GM18867 (cell line): ENCODE measurements at regions not wholly inside any gene's neighbourhood (a gene's known extent, or its start where the extent isn't known, plus 50 kb on each side); places are given as distances from the start of the nearest gene placed in this dataset.
"Not testable (repeated sequence)": the region's sequence is repeated elsewhere in the genome, so short reads cannot be mapped to it uniquely, and the experiment has no call there.

Source experiments
- ATAC-seq: cut with Tn5 transposase; IDR thresholded peaks from one replicate; pipeline ENCODE4 v1.9.1; 2021; ENCODE audit warnings: mild to moderate bottlenecking, moderate library complexity; ENCODE audit not compliant: unreplicated experiment

- ATAC-seq: no peak
Measured at GRCh38 chr3:20668411-20668810, 482.4 kb upstream of the SGO1 start.

GRCh38 chr3:20666091-20666490 lies 480.1 kb upstream of the SGO1 start:
- ATAC-seq: no peak

DNA sequence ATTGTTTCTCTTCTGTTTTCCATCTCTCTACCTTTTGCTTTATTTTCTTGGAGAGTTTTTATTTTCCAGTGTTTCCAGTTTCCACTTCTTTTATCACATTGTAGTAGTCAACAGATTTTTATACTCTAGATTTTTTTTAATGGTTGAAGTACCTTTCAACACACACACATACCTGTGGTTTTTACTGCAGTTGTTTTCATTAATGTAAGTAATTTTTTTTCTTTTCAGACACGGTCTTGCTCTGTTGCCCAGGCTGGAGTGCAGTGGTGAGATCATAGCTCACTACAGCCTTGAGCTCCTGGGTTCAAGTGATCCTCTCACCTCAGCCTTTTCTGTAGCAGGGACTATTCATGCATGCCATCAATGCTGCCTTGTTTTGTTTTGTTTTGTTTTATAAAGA lies 472.5 kb upstream of the SGO1 start:
- no peak for ATAC-seq

- no peak for ATAC-seq
Measured at GRCh38 chr3:20657560-20657959, 471.6 kb upstream of the SGO1 start.

DNA sequence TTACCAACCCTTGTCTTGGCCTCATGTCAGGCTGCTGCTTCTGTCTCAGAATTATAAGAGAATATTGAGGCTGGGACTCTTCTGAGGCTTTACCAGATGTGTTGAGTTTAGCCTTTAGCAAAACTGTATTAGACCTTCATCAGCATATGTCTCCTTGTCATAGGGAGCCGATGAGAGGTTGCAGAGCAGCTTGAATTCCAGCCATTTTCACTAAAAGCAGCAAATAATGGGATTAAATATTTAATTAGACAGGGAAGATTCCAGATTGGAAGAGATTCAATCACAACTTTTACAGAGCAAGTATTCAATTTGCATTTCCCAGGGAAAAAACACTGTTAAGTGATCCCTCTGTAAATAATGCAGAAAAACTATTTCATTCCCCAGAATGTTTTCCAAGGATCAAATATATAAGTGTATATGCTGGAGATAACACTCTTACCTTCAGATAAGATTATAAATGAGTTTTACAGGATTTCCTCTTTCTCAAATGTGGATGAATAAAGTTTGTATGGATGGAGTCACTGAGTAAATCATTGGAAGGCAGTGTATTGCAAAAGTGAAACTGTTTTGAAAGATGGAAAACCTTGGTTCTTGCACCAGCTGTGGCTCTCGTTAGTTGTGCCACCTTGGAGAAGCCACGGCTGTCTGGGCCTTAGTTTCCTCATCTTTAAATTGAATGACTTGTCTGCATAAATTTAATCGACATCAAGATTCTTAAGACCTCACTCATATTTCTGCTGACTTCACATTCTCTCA lies 466.4 kb upstream of the SGO1 start:
- ATAC-seq: no peak

GRCh38 chr3:20648921-20649381 lies 462.9 kb upstream of the SGO1 start:
- ATAC-seq: no peak

DNA sequence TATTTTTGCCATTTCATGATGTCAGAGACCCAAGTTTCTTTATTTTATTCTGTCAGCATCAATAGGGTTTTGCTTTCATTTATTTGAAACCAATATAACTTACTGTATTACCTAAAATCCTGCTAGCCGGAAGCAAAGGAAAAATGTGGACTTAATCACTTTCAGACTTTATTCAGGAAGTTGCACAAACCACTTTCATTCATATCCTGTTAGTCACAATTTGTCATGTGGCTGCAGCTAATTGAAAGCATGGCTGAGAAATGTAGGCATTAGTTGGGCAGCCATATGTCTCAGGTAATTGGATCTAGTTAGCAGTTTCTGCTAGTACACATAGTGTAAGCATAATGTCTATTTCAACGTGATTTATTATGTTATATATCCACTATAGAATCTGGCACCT lies 462.3 kb upstream of the SGO1 start:
- no peak for ATAC-seq

GRCh38 chr3:20646425-20646824 lies 460.4 kb upstream of the SGO1 start:
- ATAC-seq: no peak

GRCh38 chr3:20645340-20645739 lies 459.3 kb upstream of the SGO1 start:
- ATAC-seq: no peak

DNA sequence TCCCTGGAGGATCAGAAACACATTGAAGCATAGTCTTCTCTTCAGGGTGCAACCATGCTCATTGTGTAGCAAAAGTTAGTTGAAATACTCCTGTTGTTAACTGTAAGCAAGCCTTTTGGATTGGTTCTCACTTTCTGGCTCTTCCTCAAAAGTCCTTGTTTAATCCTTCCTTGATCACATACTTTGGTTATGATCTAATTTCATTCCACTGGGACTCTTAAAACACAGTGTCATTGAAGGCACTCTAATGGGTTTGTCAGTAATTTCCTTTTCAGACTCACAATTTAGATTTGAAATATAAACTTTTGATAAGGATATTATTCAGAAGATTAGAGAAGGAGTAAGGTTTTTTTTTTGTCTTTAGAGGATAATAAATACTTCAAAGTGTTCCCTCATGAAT lies 451.7 kb upstream of the SGO1 start:
- ATAC-seq: no peak

- ATAC-seq: no peak
Measured at GRCh38 chr3:20622304-20622703, 436.3 kb upstream of the SGO1 start.

- ATAC-seq: not testable (repeated sequence)
Measured at GRCh38 chr3:20618621-20619020, 432.6 kb upstream of the SGO1 start.

DNA sequence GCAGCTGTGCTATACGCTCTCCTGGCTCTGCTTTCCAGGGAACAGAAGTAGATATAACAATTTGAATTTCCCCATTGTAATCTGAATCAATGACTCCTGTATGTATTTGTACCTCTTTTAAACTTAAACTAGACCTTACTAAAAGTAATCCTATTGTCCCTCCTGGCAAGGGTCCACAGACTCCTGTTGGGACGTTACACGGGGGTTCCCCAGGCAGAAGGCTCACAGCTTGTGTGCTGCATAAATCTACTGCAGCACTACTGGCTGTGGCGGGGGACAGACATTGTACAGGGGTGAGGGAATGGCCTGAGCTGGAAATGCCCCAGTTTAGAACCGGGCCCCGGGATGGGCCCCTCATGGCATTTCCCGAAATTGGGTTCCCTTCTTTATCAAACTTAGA lies 432.2 kb upstream of the SGO1 start:
- not testable (repeated sequence) for ATAC-seq

GRCh38 chr3:20615982-20616381 lies 430.0 kb upstream of the SGO1 start:
- ATAC-seq: not testable (repeated sequence)

DNA sequence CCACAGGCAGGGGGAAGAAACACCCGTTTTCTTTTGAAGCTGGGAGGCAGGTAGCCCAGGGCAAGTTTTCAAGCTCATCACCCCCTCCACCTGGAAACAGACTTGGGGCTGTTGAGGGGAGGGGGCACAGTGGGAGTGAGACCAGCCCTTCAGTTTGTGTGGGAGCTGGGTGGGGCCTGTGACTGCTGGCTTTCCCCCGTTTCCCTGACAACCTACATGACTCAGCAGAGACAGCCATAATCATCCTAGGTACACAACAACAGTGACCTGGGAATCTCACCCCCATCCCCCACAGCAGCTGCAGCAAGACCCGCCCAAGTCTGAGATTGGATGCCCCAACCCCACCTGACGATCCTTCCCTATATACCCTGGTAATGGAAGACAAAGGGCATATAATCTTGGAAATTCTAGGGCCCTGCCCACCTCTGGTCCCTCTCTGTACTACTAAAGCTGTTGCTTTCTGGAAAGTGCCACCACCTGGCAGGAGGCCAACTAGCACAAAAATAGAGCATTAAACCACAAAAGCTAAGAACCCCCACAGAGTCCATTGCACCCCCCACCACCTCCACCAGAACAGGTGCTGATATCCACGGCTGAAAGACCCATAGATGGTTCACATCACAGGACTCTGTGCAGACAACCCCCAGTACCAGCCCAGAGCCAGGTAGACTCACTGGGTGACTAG lies 422.2 kb upstream of the SGO1 start:
- no peak for ATAC-seq

DNA sequence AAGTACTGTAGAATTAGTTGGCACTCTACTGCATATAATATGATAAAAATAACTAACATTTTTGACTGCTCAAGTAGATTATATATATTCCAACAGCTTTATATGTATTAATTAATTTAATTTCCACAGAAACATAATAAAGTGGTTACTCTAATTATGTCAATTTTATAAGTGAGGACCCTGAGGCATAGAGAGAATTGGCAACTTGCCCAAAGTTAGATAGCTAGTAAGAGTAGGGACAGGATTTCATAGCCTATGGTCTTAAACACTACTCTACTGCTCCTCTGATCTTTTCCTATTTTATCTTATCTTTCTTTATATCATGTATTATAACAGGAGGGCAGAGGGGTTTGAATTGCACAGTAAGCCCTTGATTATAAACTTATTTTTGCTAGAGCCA lies 418.7 kb upstream of the SGO1 start:
- no peak for ATAC-seq

DNA sequence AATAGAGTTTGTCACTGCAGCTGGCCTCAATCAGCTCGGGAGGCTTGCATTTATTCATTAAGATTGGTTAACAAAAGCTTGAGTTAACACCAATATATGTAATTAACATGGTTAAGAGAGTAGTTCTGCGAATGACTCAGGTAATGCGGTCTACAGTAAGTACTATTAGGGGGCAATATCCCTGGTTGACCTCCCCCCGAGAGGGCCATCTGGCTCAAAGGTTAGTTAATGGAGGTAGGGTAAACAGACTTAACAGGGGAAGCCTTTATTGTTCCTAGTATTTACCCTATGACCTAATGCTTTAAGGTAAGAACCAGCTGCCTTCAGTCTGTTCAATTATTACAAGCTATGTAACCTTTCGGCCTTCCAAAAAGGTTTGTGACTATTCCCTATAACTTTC lies 403.3 kb upstream of the SGO1 start:
- no peak for ATAC-seq

DNA sequence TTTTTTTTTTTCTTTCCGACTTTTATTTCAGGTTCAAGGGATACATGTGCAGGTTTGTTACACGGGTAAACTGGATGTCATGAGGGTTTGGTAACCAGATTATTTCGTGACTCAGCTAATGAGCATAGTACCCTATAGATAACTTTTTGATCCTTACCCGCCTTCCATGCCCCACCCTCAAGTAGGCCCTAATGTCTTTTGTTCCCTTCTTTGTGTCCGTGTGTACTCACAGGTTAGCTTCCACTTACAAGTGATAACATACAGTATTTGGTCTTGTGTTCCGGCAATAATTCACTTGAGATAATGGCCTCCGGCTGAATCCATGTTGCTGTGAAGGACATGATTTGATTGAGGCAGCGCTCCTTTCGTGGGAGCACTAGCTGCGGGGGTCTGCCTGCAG lies 402.8 kb upstream of the SGO1 start:
- no peak for ATAC-seq

GRCh38 chr3:20583648-20584047 lies 397.6 kb upstream of the SGO1 start:
- ATAC-seq: no peak

DNA sequence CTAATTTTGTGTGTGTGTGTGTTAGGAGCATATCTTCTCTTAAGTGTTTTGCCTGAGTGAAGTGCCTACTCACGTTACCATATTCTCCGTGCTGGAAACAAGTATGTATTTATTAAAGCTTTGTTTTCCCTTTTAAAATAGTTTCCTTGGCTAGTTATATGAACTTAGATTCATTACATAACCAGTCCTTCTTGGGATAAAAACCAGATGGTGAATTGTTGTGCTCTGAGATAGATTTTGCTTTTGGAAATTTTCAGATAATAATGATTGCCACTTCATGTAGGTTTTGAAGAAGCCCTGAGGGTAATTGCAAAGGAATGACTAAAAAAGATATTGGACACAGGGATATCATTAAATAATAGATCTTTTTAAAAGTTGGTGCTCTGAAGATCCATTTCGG lies 390.2 kb upstream of the SGO1 start:
- no peak for ATAC-seq

DNA sequence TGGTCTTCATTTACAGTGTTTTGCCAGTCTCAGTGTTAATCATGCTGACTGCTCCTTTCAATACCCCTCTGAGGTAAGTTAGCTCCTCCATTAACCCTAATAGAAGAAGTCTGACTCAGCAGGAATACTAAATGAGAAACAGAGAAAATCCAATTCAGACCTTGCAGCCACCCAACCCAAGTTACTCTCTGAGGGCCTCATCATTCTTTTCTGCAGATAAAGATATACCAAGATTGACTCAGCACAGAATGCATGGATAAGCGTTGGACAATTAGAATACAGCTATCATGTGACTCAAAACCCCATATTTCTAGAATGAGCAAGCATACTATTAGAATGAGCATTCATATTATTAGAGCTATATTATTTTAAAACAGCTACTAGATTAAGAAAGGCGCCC lies 389.1 kb upstream of the SGO1 start:
- no peak for ATAC-seq

DNA sequence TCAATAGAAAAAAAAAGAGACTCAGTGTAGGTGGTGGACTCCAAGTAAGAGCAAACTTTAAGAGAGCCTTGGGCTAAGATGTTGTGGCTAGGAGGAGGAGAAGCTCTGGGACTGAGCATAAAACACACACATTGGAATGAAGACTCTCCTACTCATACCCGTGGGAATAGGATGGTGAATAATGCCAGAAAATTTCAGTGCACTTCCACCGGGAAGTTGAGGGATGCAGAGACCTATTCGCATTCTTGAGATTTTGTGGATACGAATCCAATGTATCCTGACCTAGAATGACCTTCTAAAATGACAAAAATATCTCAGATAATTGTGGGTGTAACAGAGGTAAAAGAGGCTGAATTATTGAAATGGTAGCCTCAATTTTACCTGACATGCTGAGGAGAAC lies 388.7 kb upstream of the SGO1 start:
- no peak for ATAC-seq

DNA sequence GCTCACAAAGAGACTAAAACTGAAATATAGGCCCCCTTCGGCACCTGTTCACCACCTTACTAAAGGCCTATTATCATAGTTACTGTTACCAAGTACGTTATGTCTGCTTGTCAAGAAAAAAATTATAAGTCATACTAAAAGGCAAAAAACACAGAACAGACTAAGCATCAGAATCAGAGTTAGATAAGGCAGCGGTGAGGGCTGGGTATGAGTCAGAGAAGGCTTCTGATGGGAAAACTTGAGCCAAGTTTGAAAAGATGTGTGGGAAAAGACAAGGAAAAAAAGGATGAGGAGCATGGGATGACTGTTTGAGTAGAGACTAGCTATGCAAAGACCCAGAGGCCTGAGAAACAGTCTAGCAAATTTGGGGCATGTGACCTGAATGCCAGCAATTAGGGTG lies 387.2 kb upstream of the SGO1 start:
- ATAC-seq: no peak
